GM12864 (cell line): ENCODE measurements at regions not wholly inside any gene's neighbourhood (a gene's known extent, or its start where the extent isn't known, plus 50 kb on each side); places are given as distances from the start of the nearest gene placed in this dataset.

Experiments used
- DNase-seq: peaks from one replicate; pipeline ENCODE4 v3.0.0-alpha.2; 2011; ENCODE audit warnings: low read depth
- H3K4me3 ChIP-seq: 2 replicates; pipeline ENCODE4 v1.5.1; 2011; ENCODE audit warnings: mild to moderate bottlenecking, low read depth, low read length, control low read depth
- CTCF ChIP-seq: IDR thresholded peaks from 2 replicates; pipeline ENCODE4 v1.5.1; 2011; ENCODE audit warnings: low read depth, mild to moderate bottlenecking, moderate library complexity, low read length, control low read depth, inconsistent platforms; ENCODE audit errors: missing control alignments

GRCh38 chr6:159595173-159595572, 97.9 kb downstream of the SOD2 start:
- no peak for DNase-seq
- no peak for TF ChIP-seq CTCF
- no peak overlapping the region for H3K4me3 ChIP-seq

DNA sequence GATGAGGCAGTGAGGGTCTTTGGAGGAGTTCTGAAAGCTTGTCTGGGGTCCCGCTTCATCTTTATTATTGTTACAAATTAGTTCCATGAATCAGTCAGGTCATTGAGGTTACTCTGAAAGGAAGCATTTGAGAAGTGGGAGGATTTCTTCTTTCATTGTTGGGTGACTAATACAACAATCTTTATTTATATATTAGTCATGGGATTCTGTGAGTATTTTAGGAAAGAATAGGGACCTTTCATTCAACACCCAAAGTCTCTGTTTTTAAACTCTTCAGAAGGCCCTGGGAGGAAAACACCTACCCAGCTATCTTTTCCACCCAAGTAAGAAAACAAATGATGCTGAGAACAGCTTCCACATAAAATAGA, 98.3 kb downstream of the SOD2 start:
- no peak for DNase-seq
- H3K4me3 ChIP-seq, result no peak overlapping the region
- TF ChIP-seq CTCF, result no peak

- DNase-seq, result no peak
- TF ChIP-seq CTCF, result no peak
- H3K4me3 ChIP-seq, result no peak overlapping the region
Observed at GRCh38 chr6:159594106-159594749, 98.8 kb downstream of the SOD2 start.

GRCh38 chr6:159590835-159591234, 102.2 kb downstream of the SOD2 start:
- H3K4me3 ChIP-seq, result no peak overlapping the region
- TF ChIP-seq CTCF, result no peak
- no peak for DNase-seq

DNA sequence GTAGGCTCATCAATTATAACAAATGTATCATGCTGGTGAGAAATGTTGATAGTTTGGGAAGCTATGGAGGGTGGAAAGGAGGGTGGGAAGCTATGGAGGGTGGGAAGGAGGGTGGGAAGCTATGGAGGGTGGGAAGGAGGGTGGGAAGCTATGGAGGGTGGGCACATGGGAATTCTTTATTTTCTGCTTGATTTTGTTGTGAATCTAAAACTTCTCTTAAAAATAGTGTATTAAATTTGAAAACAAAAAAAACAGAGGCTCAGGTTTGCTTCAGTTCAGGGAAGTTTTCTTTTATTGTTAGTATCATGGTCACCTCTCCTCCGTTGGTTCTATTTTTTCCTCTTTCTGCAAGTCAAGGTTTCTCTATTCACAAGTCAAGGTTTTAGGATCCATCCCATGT, 106.4 kb downstream of the SOD2 start:
- no peak for DNase-seq
- no peak overlapping the region for H3K4me3 ChIP-seq
- no peak for TF ChIP-seq CTCF

DNA sequence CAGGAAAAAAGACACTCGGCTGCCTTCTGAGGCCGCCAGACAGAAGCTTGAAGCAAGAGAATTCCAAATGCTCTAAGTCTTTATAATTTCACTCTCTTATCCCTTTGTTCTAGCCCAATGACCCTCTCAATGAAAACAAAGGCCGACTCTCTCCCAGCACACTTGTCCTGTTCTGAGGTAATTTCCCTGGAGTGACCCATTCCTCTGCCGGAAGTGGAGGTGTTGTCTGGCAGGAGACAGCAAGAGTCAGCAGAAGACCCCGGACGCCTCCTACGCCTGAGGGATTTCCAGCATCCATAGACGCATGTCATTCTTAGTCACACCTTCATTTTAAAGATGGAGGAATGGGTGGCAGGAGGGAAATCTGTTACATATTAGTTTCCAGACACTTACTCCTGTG, 110.3 kb downstream of the SOD2 start:
- H3K4me3 ChIP-seq, result no peak overlapping the region
- no peak for TF ChIP-seq CTCF
- no peak for DNase-seq

- no peak for DNase-seq
- no peak for TF ChIP-seq CTCF
- H3K4me3 ChIP-seq, result no peak overlapping the region
Observed at GRCh38 chr6:159578629-159579028, 114.4 kb downstream of the SOD2 start.
